Stomach (tissue), 8 donors: ENCODE measurements at regions not wholly inside any gene's neighbourhood (a gene's known extent, or its start where the extent isn't known, plus 50 kb on each side); places are given as distances from the start of the nearest gene placed in this dataset.
"Not testable (repeated sequence)": the region's sequence is repeated elsewhere in the genome, so short reads cannot be mapped to it uniquely, and the experiment has no call there.

Experiments used
- DNase-seq, 2 donors: peaks; one replicate each; pipeline versions ENCODE4 v3.0.0 to v3.0.0-alpha.2; 2013 to 2019
- H3K27ac ChIP-seq, 5 donors: fragments of 200-600 bp in 4 of 5; sonication (generic) in 4 of 5; one replicate each; pipeline ENCODE4 v1.5.1; 2013 to 2019; ENCODE audit warnings: mild to moderate bottlenecking in 1 of 5, moderate library complexity in 1 of 5
- H3K27me3 ChIP-seq, 3 donors: fragments of 200-600 bp; sonication (generic); one replicate each; pipeline ENCODE4 v1.5.1; 2017 to 2019; ENCODE audit warnings: mixed run types in 1 of 3
- H3K36me3 ChIP-seq, 4 donors: fragments of 200-600 bp; sonication (generic); 1 replicate in 3 of 4; 2 replicates in 1 of 4; pipeline ENCODE4 v1.5.1; 2016 to 2019
- H3K4me1 ChIP-seq, 4 donors: fragments of 200-600 bp; sonication (generic); one replicate each; pipeline ENCODE4 v1.5.1; 2016 to 2019
- H3K4me3 ChIP-seq, 4 donors: fragments of 200-600 bp; sonication (generic) in 3 of 4; one replicate each; pipeline ENCODE4 v1.5.1; 2016 to 2019; ENCODE audit warnings: mild to moderate bottlenecking in 1 of 4
- H3K9me3 ChIP-seq, 4 donors: fragments of 200-600 bp; sonication (generic); one replicate each; pipeline ENCODE4 v1.5.1; 2016 to 2019
- CTCF ChIP-seq, 7 experiments: fragments of 450-650 bp in 4 of 7; fragments of 200-600 bp in 3 of 7; sonication (generic) in 3 of 7; IDR thresholded peaks; one replicate each; pipeline ENCODE4 v1.5.1; 2016 to 2019; ENCODE audit warnings: antibody characterized with exemption in 7 of 7, control low read depth in 2 of 7, mild to moderate bottlenecking in 1 of 7
- EP300 ChIP-seq: sonication (generic); formaldehyde crosslinking; IDR thresholded peaks from one replicate; pipeline ENCODE4 v1.6.1; 2017; ENCODE audit warnings: antibody characterized with exemption
- POLR2A ChIP-seq, 4 donors: fragments of 450-650 bp; IDR thresholded peaks; one replicate each; pipeline ENCODE4 v1.6.1; 2016; ENCODE audit warnings: antibody characterized with exemption in 4 of 4, control low read depth in 2 of 4, mild to moderate bottlenecking in 1 of 4, moderate library complexity in 1 of 4
- POLR2AphosphoS5 ChIP-seq, 3 donors: sonication (generic); formaldehyde crosslinking; IDR thresholded peaks; one replicate each; pipeline ENCODE4 v1.6.1; 2016; ENCODE audit warnings: antibody characterized with exemption in 3 of 3
- WGBS, 5 donors: extraction: QIAGEN DNeasy Blood & Tissue Kit in 3 of 5; methylation state at CpG; one replicate each; pipeline versions ENCODE4 v1.1.5 to v1.1.7; 2013 to 2018; 5-methylcytosine and 5-hydroxymethylcytosine counted together
- intact Hi-C: fragments of 100-400 bp; cut with DNase I; formaldehyde crosslinking; loops from one replicate; pipeline ENCODE4 v1.15.1; 2023; ENCODE audit warnings: low total_unique reads
- donor health status: healthy with polysubstance abuse.
- donor health status: Bipolar disorder and iron deficiency.
- donor health status: healthy.

DNA sequence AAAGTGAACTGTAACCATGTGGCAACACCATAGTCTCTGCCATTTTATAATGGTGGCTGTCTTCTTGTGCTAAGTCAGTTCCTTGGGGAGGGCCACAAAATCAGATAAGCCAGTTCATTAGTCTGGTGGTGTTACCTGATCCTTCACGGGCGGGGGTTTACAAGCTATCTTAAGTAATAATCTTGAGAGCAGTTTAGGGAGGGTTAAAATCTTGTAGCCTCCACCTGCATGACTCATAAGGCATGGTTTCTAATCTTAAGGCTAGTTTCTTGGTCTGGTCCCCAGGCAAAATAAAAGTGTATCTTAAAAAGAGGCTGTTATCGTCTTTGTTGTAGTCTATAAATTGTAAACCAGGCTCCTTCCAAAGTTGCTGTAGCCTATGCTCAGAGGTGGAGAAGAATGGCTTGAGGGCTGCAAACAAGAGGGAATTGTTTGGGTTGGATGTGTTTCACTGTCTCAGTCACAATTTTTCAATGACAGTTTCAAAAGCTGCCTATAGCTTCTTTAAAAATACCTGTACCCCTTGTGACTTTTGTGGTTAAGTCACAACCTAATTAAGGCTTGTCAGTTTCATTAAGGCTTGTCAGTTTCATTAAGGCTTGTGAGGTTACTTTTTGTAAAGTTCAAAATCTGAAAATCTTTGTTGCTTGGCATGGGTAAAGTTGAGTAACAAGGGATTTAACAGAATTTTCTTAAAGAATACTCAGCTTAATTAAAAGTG lies 135.7 kb downstream of the RPS4Y2 start:
- no peaks in the 10 kb centered on the region for H3K27me3 ChIP-seq

GRCh38 chrY:20925350-20926091 lies 169.6 kb downstream of the RPS4Y2 start:
- H3K9me3 ChIP-seq, H3K4me1 ChIP-seq, H3K36me3 ChIP-seq, H3K27me3 ChIP-seq, H3K4me3 ChIP-seq, intact Hi-C loops, DNase-seq, H3K27ac ChIP-seq: not testable (repeated sequence)
- 49 to 65% (median 59%) methylated on average over 4 of the region's 4 CpGs; no CpG with 5 or more reads in 2 of the 5 donors for WGBS, 5 donors

More for the DNA sequence above, 135.7 kb downstream of the RPS4Y2 start:
- TF ChIP-seq POLR2AphosphoS5 (IDR thresholded peaks at IDR 0.05), result no peak
- TF ChIP-seq CTCF (IDR thresholded peaks at IDR 0.05), result no peak
- TF ChIP-seq POLR2A (IDR thresholded peaks at IDR 0.05), result no peak
- no peak for TF ChIP-seq EP300
- Histone ChIP-seq H3K27ac (no peak overlapping the region), H3K36me3 (no peaks in the 10 kb centered on the region), H3K9me3 (no peaks in the 10 kb centered on the region), H3K4me3 (no peak overlapping the region), H3K4me1 (no peaks in the 10 kb centered on the region)
- WGBS, 5 donors, result 71 to 82% (median 79%) methylated on average over 3 of the region's 3 CpGs; no CpG with 5 or more reads in 2 of the 5 donors
- intact Hi-C loops, result no loop called here
- no peak for DNase-seq

DNA sequence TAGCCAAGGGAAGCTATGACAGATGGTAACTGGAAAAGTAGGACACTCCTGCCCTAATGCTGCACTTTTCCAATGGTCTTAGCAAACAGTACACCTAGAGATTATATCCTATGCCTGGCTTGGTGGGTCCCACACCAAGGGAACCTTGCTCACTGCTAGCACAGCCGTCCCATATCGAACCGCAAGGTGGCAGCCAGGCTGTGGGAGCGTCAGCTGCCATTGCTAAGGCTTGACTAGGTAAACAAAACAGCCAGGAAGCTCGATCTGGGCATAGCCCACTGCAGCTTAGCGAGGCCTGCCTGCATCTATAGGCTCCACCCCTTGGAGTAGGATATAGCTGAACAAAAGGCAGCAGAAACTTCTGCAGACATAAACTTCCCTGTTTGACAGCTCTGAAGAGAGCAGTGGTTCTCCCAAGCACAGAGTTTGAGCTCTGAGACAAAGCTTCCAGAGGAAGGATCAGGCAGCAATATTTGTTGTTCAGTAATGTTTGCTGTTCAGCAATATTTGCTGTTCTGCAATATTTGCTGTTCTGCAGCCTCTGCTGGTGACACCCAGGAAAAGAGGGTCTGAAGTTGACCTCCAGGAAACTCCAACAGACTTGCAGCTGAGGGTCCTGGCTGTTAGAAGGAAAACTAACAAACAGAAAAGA lies 173.9 kb downstream of the RPS4Y2 start:
- intact Hi-C loops, result no loop called here
- Histone ChIP-seq H3K27me3 (no peaks in the 10 kb centered on the region), H3K36me3 (no peaks in the 10 kb centered on the region), H3K27ac (no peak overlapping the region), H3K4me1 (no peaks in the 10 kb centered on the region), H3K9me3 (no peaks in the 10 kb centered on the region), H3K4me3 (no peak overlapping the region)
- no peak for TF ChIP-seq CTCF (IDR thresholded peaks at IDR 0.05)
- TF ChIP-seq POLR2AphosphoS5 (IDR thresholded peaks at IDR 0.05), result no peak
- no peak for TF ChIP-seq POLR2A (IDR thresholded peaks at IDR 0.05)
- no peak for TF ChIP-seq EP300
- WGBS, 5 donors, result 47 to 53% methylated on average over 6 of the region's 6 CpGs; no CpG with 5 or more reads in 3 of the 5 donors
- DNase-seq, result no peak

- 61 to 74% (median 68%) methylated on average over 5 to 7 of the region's 7 CpGs; no CpG with 5 or more reads in 2 of the 5 donors for WGBS, 5 donors
- DNase-seq, H3K27me3 ChIP-seq, H3K36me3 ChIP-seq, intact Hi-C loops, H3K4me3 ChIP-seq, H3K4me1 ChIP-seq, H3K27ac ChIP-seq, H3K9me3 ChIP-seq: not testable (repeated sequence)
These were observed 180.9 kb downstream of the RPS4Y2 start for GRCh38 chrY:20936709-20937251.

DNA sequence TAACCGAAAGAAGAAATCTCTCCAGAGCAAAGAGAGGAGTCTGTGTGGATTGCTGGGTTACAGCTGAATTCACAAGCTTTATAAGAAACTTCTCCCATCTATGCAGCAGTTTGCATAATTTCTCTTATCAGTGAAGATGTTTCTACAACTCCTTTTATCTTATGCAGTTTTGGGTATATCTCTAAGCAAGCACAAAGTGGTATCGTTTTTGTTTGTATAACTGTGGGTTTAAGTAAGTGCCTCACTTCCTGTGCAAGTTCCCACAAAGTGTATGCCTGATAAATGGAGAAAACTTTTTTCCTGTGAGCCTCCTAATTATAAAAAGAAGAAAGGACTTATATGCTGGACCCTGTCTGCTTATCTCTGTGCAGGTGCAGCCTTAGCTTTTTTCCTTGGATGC lies 205.6 kb downstream of the RPS4Y2 start:
- Histone ChIP-seq H3K36me3 (no peaks in the 10 kb centered on the region), H3K4me3 (no peak overlapping the region), H3K27me3 (no peaks in the 10 kb centered on the region), H3K27ac (no peak overlapping the region), H3K4me1 (no peaks in the 10 kb centered on the region), H3K9me3 (no peaks in the 10 kb centered on the region)
- WGBS, 5 donors, result 54 to 63% (median 57%) methylated on average over 2 of the region's 2 CpGs; no CpG with 5 or more reads in 2 of the 5 donors
- intact Hi-C loops, result no loop called here
- TF ChIP-seq EP300 (no peak), POLR2A (IDR thresholded peaks at IDR 0.05) (no peak), CTCF (IDR thresholded peaks at IDR 0.05) (no peak), POLR2AphosphoS5 (IDR thresholded peaks at IDR 0.05) (no peak)
- no peak for DNase-seq
